ENCODE measurements at regions not wholly inside any gene's neighbourhood (a gene's known extent, or its start where the extent isn't known, plus 50 kb on each side); places are given as distances from the start of the nearest gene placed in this dataset.

DNA sequence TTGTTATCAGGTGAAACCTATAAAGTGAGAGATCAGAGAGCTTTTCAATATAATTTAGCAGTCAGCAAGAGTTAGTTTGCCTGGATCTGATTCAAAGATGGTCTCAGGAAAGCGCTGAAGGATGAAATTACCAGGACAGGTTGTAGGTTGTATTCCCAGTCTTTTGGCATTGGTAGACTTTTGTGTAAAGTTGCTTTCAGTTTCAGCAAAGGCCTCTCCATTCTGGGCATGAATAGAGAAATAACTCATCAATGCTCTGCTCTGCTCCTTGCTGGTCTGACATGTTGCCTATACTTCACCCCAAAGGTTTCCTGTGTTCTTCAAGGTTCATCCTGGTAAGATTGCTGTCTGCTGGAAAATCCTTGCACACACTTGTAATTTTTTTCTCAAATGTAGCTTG, 714.8 kb downstream of the EPM2A start:
- DNase-seq, result no peak
- H3K4me1 ChIP-seq (ENCODE audit: control insufficient read depth, insufficient read depth, low read length, poor library complexity, severe bottlenecking), result no peaks in the 10 kb centered on the region
- H3K36me3 ChIP-seq (ENCODE audit: control insufficient read depth, insufficient read depth, low read length), result no peaks in the 10 kb centered on the region
- H3K27ac ChIP-seq (ENCODE audit: insufficient read depth, low read length, poor library complexity, severe bottlenecking), result no peak overlapping the region
- H3K9me3 ChIP-seq (ENCODE audit: control insufficient read depth, low read length), result no peaks in the 10 kb centered on the region
- H3K4me3 ChIP-seq (ENCODE audit: insufficient read depth, low read depth, low read length, poor library complexity, severe bottlenecking), result no peak overlapping the region
- peaks cover 4% of the 10 kb centered on the region for H3K27me3 ChIP-seq (replicated peaks; ENCODE audit: control insufficient read depth, insufficient read depth, low read length, poor library complexity, severe bottlenecking)

DNA sequence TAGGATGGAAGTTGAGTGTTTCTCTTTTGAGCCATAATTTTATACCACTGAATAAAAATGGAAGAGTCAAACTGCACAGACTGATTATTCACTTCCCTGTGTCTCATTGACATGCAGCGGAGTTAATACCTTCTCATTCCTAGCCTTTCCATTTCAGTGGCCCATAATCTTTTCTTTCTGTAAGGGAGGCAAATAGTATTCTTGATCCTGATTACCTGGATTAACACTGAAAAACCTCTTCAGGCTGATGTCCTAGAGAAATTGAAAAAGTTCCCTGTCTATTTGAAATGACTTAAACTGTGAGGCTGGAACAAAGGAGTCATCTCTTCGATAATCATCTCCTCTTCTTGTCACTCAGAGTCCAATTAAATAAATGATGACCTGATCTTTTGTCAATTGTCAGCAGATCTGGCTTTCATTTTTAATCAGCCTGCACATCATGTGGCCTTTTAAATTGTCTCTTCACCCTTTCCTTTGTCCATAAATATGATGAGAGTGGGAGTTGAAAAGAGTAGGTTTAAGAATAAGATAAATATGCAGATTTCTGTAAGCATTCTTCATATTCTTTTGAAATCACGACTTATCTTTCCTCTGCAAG, 713.0 kb downstream of the EPM2A start:
- Histone ChIP-seq H3K36me3 (ENCODE audit: control insufficient read depth, insufficient read depth, low read length) (no peaks in the 10 kb centered on the region), H3K4me1 (ENCODE audit: control insufficient read depth, insufficient read depth, low read length, poor library complexity, severe bottlenecking) (no peaks in the 10 kb centered on the region), H3K9me3 (ENCODE audit: control insufficient read depth, low read length) (no peaks in the 10 kb centered on the region), H3K4me3 (ENCODE audit: insufficient read depth, low read depth, low read length, poor library complexity, severe bottlenecking) (no peak overlapping the region), H3K27me3 (replicated peaks; ENCODE audit: control insufficient read depth, insufficient read depth, low read length, poor library complexity, severe bottlenecking) (peaks cover 4% of the 10 kb centered on the region), H3K27ac (ENCODE audit: insufficient read depth, low read length, poor library complexity, severe bottlenecking) (no peak overlapping the region)
- no peak for DNase-seq

DNA sequence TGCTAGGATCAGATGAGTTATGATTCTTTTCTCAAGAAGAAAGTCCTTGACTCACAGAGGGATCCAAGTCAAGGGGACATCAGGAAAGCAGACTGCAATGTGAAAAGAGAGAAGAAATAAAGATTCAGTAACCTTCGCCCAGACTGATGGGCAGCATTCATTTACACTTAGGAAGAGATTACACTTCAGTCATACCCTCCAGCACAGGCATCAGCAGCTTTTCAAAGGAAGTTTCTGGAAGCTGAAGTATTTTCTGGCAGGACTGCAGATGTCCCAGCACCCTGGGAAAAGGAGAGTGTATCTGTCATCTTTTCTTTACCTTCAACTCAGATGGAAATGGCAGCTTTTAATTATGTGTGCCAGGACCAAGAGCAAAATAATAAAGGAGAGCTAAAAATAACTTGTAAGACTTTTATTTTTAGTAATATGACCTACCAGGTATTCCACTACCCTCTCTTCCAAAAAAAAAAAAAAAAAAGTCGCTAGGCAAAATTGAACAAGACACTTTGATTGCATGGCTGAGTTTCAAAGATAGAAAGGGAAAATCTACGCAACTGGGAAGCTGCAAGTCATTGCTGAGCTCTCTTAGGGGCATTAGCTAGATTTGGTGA, 712.1 kb downstream of the EPM2A start:
- no peaks in the 10 kb centered on the region for H3K4me1 ChIP-seq (ENCODE audit: control insufficient read depth, insufficient read depth, low read length, poor library complexity, severe bottlenecking)
- peaks cover 4% of the 10 kb centered on the region for H3K27me3 ChIP-seq (replicated peaks; ENCODE audit: control insufficient read depth, insufficient read depth, low read length, poor library complexity, severe bottlenecking)
- no peak overlapping the region for H3K4me3 ChIP-seq (ENCODE audit: insufficient read depth, low read depth, low read length, poor library complexity, severe bottlenecking)
- H3K36me3 ChIP-seq (ENCODE audit: control insufficient read depth, insufficient read depth, low read length), result no peaks in the 10 kb centered on the region
- DNase-seq, result no peak
- H3K9me3 ChIP-seq (ENCODE audit: control insufficient read depth, low read length), result no peaks in the 10 kb centered on the region
- H3K27ac ChIP-seq (ENCODE audit: insufficient read depth, low read length, poor library complexity, severe bottlenecking), result no peak overlapping the region

DNA sequence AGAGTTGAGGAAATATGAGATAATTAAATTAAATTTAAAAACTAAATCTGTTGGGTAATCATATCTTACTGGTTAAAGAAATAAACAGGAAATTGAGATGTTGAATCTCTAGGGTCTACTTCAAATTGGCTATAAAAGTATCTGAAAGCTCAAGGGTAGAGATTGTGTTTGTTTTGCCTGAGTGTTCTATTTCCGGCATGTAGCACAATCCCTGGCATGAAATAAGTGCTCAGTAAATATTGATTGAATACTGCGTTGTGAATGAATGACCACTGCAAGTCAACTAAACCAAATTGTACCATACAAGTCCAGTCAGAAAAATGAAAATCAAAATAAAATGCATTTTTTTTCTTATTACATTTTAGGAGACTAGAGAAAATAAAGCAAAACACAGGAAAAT, 709.8 kb downstream of the EPM2A start:
- no peak overlapping the region for H3K27ac ChIP-seq (ENCODE audit: insufficient read depth, low read length, poor library complexity, severe bottlenecking)
- no peaks in the 10 kb centered on the region for H3K4me1 ChIP-seq (ENCODE audit: control insufficient read depth, insufficient read depth, low read length, poor library complexity, severe bottlenecking)
- H3K9me3 ChIP-seq (ENCODE audit: control insufficient read depth, low read length), result no peaks in the 10 kb centered on the region
- no peak overlapping the region for H3K4me3 ChIP-seq (ENCODE audit: insufficient read depth, low read depth, low read length, poor library complexity, severe bottlenecking)
- DNase-seq, result no peak
- no peaks in the 10 kb centered on the region for H3K36me3 ChIP-seq (ENCODE audit: control insufficient read depth, insufficient read depth, low read length)
- H3K27me3 ChIP-seq (replicated peaks; ENCODE audit: control insufficient read depth, insufficient read depth, low read length, poor library complexity, severe bottlenecking), result peaks cover 4% of the 10 kb centered on the region

DNA sequence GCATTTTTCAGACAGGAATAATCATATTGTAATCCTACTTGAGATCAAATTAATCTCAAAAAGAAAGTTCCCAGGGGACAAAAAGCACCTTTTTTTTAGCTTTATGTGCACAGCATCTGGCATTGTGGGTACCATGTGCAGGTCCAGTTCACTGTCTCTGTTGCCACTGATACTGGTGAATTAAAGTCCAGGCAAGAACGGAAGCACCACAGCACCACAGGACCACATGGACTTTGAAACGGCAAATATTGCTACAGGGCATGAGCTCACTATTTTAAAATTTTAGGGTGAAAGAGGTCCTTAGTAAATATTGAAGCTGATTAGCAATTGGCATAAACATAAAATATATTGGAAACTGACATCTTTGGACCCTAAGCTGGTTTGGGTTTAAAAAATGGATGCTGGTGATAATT, 709.0 kb downstream of the EPM2A start:
- Histone ChIP-seq H3K4me3 (ENCODE audit: insufficient read depth, low read depth, low read length, poor library complexity, severe bottlenecking) (no peak overlapping the region), H3K27me3 (replicated peaks; ENCODE audit: control insufficient read depth, insufficient read depth, low read length, poor library complexity, severe bottlenecking) (peaks cover 4% of the 10 kb centered on the region)

DNA sequence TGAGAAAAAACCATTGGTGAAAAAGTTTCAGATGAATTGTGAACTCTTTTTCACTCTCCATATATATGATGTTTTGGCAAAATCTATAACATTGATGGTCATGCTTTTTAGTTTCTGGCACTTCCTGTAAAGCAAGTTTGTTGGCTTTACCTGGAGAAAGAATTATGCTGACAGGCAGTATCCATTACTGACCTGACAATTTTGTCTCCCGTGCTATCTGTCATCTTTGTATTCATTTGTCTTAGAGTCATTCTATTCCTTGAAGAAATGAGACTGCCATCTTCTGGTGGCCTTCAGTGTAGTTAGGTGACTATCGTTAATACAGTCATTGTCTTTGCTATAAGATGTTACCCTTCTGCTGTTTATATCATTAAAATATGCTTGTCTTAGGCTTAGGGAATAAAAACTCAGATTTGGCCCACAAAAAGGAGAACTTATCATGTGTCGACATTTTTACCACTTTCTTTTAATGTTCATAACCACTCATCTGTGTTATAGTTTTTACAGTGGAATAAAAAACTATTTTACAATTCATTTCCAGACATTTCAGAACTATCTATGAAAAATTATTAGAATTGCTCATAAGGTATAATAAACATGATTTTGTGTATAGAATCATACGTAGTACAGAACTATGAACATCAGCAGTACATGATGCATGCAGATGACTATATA, 707.0 kb downstream of the EPM2A start:
- Histone ChIP-seq H3K36me3 (ENCODE audit: control insufficient read depth, insufficient read depth, low read length) (no peaks in the 10 kb centered on the region), H3K27ac (ENCODE audit: insufficient read depth, low read length, poor library complexity, severe bottlenecking) (no peak overlapping the region), H3K9me3 (ENCODE audit: control insufficient read depth, low read length) (no peaks in the 10 kb centered on the region), H3K4me3 (ENCODE audit: insufficient read depth, low read depth, low read length, poor library complexity, severe bottlenecking) (no peak overlapping the region), H3K27me3 (replicated peaks; ENCODE audit: control insufficient read depth, insufficient read depth, low read length, poor library complexity, severe bottlenecking) (peaks cover under 1% of the 10 kb centered on the region), H3K4me1 (ENCODE audit: control insufficient read depth, insufficient read depth, low read length, poor library complexity, severe bottlenecking) (no peaks in the 10 kb centered on the region)
- DNase-seq, result no peak

More for the DNA sequence above, 709.0 kb downstream of the EPM2A start:
- no peak for DNase-seq
- Histone ChIP-seq H3K27ac (ENCODE audit: insufficient read depth, low read length, poor library complexity, severe bottlenecking) (no peak overlapping the region), H3K36me3 (ENCODE audit: control insufficient read depth, insufficient read depth, low read length) (no peaks in the 10 kb centered on the region), H3K4me1 (ENCODE audit: control insufficient read depth, insufficient read depth, low read length, poor library complexity, severe bottlenecking) (no peaks in the 10 kb centered on the region), H3K9me3 (ENCODE audit: control insufficient read depth, low read length) (no peaks in the 10 kb centered on the region)

DNA sequence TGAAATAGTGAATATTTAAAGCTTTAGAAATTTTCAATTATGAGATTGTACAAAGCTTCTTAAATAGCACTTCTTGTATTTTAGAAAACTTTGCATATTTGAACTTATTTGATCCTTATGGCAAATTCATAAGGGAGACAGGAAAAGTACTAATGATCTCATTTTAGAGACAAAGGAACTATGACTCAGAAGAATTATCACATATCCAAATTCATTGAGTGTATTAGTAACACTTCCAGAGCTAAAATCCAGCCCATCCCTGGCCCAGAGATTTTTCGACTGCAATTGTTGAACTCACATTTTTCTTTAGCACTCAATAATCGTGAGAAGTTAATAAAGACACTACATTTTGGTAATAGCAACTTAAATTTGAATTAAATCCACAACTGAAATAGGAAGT, 704.3 kb downstream of the EPM2A start:
- no peak overlapping the region for H3K27ac ChIP-seq (ENCODE audit: insufficient read depth, low read length, poor library complexity, severe bottlenecking)
- no peaks in the 10 kb centered on the region for H3K27me3 ChIP-seq (replicated peaks; ENCODE audit: control insufficient read depth, insufficient read depth, low read length, poor library complexity, severe bottlenecking)
- no peak overlapping the region for H3K4me3 ChIP-seq (ENCODE audit: insufficient read depth, low read depth, low read length, poor library complexity, severe bottlenecking)
- H3K4me1 ChIP-seq (ENCODE audit: control insufficient read depth, insufficient read depth, low read length, poor library complexity, severe bottlenecking), result no peaks in the 10 kb centered on the region
- H3K36me3 ChIP-seq (ENCODE audit: control insufficient read depth, insufficient read depth, low read length), result no peaks in the 10 kb centered on the region
- no peaks in the 10 kb centered on the region for H3K9me3 ChIP-seq (ENCODE audit: control insufficient read depth, low read length)
- DNase-seq, result no peak

DNA sequence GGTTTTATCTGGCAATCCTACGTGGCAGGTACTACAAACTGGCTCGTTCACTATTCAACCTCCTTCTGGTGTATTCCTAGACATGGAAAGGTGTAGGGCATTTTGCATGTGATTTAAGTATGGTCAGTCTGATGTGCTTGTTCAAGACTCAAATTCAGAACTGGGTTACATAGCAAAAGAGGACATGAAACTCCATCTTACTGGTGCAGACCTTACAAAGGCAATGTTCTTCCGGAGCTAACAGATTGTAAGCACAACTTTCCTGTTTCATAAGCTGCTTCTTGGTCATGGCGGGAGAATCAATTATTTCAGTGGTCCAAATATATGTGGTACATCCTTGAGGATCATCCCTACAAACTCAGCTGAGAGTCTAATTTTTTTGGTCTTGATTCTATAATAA, 703.4 kb downstream of the EPM2A start:
- no peaks in the 10 kb centered on the region for H3K4me1 ChIP-seq (ENCODE audit: control insufficient read depth, insufficient read depth, low read length, poor library complexity, severe bottlenecking)
- no peaks in the 10 kb centered on the region for H3K9me3 ChIP-seq (ENCODE audit: control insufficient read depth, low read length)
- no peaks in the 10 kb centered on the region for H3K36me3 ChIP-seq (ENCODE audit: control insufficient read depth, insufficient read depth, low read length)
- no peaks in the 10 kb centered on the region for H3K27me3 ChIP-seq (replicated peaks; ENCODE audit: control insufficient read depth, insufficient read depth, low read length, poor library complexity, severe bottlenecking)
- no peak overlapping the region for H3K4me3 ChIP-seq (ENCODE audit: insufficient read depth, low read depth, low read length, poor library complexity, severe bottlenecking)
- DNase-seq, result no peak
- H3K27ac ChIP-seq (ENCODE audit: insufficient read depth, low read length, poor library complexity, severe bottlenecking), result no peak overlapping the region

DNA sequence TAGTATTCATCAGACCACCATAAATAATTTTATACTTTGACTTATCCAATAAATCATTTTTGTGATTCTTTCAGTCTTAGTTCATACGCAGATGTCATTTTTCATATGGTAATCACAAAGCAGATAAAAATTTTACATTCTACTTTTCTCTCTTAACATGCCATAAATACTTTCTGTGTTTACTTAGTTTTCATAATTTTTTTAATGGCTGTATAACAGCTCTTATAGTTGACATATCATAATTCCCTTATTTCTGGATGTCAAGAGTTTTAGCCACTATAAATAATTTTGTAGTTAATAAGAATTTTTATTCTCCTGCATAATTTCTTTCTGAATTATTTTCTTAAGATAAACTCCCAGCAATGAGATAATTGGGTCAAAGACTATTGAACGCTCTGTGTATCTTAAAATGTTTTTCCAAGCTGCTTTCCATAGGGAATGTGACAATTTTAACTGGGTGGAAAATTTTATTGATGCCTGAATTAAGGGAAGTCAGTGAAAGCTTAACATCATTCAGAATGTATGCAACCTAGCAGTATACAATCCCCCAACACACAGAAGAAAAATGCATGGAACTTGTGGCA, 702.7 kb downstream of the EPM2A start:
- Histone ChIP-seq H3K36me3 (ENCODE audit: control insufficient read depth, insufficient read depth, low read length) (no peaks in the 10 kb centered on the region), H3K27me3 (replicated peaks; ENCODE audit: control insufficient read depth, insufficient read depth, low read length, poor library complexity, severe bottlenecking) (no peaks in the 10 kb centered on the region), H3K27ac (ENCODE audit: insufficient read depth, low read length, poor library complexity, severe bottlenecking) (no peak overlapping the region), H3K4me3 (ENCODE audit: insufficient read depth, low read depth, low read length, poor library complexity, severe bottlenecking) (no peak overlapping the region), H3K9me3 (ENCODE audit: control insufficient read depth, low read length) (no peaks in the 10 kb centered on the region), H3K4me1 (ENCODE audit: control insufficient read depth, insufficient read depth, low read length, poor library complexity, severe bottlenecking) (no peaks in the 10 kb centered on the region)
- no peak for DNase-seq

DNA sequence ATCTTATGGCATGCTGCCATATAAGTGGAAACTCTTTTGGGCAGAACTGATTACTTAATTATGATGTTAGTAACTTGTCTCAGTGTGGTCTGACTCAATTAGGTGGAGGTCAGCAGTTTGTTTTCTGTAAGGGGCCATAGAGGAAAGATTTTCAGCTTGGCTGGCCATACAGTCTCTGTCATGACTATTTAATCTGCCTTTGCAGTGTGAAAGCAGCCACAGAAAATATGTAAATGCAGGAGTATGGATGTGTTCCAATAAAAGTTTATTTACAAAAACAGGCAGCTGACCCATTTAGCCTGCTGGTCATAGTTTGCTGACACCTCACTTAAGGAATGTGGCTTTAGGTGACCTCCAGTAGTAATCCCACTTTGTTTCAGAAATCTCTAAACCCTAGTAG, 700.7 kb downstream of the EPM2A start:
- no peak overlapping the region for H3K4me3 ChIP-seq (ENCODE audit: insufficient read depth, low read depth, low read length, poor library complexity, severe bottlenecking)
- no peaks in the 10 kb centered on the region for H3K27me3 ChIP-seq (replicated peaks; ENCODE audit: control insufficient read depth, insufficient read depth, low read length, poor library complexity, severe bottlenecking)
- no peak for DNase-seq
- no peaks in the 10 kb centered on the region for H3K36me3 ChIP-seq (ENCODE audit: control insufficient read depth, insufficient read depth, low read length)
- no peaks in the 10 kb centered on the region for H3K4me1 ChIP-seq (ENCODE audit: control insufficient read depth, insufficient read depth, low read length, poor library complexity, severe bottlenecking)
- no peaks in the 10 kb centered on the region for H3K9me3 ChIP-seq (ENCODE audit: control insufficient read depth, low read length)
- H3K27ac ChIP-seq (ENCODE audit: insufficient read depth, low read length, poor library complexity, severe bottlenecking), result no peak overlapping the region

Measured in effector memory CD4-positive, alpha-beta T cell (primary cell).